GM12875 (cell line): ENCODE measurements at regions not wholly inside any gene's neighbourhood (a gene's known extent, or its start where the extent isn't known, plus 50 kb on each side); places are given as distances from the start of the nearest gene placed in this dataset.

Source experiments
- H3K4me3 ChIP-seq: one replicate; pipeline ENCODE4 v1.5.1; 2011; ENCODE audit warnings: low read depth, low read length, control low read depth
- TF ChIP-seq, protein P1 (sequence below): IDR thresholded peaks from 2 replicates; pipeline ENCODE4 v1.5.1; 2011; ENCODE audit warnings: low read depth, mild to moderate bottlenecking, control low read depth, inconsistent platforms, low read length, moderate library complexity, borderline replicate concordance; ENCODE audit not compliant: insufficient read depth

DNA sequence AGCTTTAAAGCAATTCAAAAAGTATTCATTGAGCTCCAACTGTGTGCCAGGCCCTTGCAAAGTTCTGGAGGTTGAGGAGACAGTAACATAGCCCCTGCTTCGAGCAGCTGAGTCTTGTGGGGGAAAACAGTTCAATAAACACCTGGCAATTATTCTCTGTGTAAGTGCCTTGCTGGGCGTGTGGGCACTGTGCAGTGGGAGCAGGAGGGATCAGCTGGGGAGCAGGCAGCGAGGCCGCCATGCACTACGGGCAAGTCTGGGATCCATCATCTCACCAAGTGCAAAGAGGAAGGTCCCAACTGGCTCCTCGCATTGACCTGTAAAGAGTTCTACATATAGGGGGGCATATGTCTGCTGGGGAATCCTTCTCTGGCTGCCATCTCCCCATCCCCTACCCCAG is 342.2 kb upstream of the HS6ST1 start:
- H3K4me3 ChIP-seq, result no peak overlapping the region
- TF ChIP-seq, protein P1, sequence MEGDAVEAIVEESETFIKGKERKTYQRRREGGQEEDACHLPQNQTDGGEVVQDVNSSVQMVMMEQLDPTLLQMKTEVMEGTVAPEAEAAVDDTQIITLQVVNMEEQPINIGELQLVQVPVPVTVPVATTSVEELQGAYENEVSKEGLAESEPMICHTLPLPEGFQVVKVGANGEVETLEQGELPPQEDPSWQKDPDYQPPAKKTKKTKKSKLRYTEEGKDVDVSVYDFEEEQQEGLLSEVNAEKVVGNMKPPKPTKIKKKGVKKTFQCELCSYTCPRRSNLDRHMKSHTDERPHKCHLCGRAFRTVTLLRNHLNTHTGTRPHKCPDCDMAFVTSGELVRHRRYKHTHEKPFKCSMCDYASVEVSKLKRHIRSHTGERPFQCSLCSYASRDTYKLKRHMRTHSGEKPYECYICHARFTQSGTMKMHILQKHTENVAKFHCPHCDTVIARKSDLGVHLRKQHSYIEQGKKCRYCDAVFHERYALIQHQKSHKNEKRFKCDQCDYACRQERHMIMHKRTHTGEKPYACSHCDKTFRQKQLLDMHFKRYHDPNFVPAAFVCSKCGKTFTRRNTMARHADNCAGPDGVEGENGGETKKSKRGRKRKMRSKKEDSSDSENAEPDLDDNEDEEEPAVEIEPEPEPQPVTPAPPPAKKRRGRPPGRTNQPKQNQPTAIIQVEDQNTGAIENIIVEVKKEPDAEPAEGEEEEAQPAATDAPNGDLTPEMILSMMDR, result no peak

- TF ChIP-seq, protein P1, result no peak
- no peak overlapping the region for H3K4me3 ChIP-seq
Measured at GRCh38 chr2:128661311-128661710, 342.6 kb upstream of the HS6ST1 start.

DNA sequence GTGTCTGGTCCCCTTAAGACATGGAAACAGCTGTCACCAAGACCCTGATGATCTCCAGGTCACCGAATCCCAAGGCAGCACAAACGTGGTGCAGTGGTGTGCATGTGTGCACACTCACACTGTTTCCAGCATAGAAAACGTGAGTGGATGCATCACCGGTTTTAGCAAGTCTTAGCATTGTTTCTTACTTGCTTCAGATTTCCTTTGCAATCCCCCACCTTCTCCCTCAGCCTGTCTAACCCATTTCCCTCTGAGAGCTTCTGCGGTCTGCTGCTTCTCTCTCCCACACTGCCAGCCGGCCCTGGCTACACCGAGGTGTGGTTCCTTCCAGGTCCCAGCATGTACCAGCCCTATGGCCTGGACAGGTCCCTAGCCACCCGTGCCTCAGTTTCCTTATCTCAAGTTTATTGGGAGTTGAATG is 343.4 kb upstream of the HS6ST1 start:
- no peak overlapping the region for H3K4me3 ChIP-seq
- TF ChIP-seq, protein P1, result no peak

DNA sequence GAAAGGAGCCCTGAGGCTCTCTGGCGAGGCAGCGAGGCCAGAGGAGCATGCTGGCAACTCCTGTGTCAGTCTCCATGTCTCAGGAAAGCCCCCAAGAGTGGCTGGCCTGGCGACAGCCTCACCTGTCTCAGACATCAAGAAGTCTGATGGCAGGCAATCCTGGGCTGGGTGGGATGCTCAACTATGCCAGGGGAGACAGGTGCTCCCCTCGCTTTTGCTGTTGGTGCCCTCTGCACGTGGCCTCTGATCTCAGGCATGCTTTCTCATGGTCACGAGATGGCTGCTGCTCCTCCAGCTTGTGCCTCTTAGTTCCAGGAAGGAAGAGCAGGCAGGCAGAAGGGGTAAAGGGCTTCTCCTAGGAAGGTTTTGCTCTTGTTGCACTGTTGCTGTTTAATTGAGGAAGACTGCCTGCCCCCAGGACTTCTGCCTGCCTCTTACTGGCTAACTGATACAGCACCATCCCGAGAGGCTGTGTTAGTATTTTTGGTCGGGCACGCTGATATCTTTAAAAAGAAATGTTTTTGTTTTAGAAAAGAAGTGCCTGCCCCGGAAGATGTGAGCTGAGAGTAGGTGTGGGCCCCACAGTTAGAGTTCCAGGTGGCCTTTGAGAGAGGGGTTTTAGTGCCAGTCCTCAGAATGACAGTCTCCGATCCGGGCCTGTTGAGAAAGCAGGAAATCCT is 344.8 kb upstream of the HS6ST1 start:
- TF ChIP-seq, protein P1, result no peak
- H3K4me3 ChIP-seq, result no peak overlapping the region

DNA sequence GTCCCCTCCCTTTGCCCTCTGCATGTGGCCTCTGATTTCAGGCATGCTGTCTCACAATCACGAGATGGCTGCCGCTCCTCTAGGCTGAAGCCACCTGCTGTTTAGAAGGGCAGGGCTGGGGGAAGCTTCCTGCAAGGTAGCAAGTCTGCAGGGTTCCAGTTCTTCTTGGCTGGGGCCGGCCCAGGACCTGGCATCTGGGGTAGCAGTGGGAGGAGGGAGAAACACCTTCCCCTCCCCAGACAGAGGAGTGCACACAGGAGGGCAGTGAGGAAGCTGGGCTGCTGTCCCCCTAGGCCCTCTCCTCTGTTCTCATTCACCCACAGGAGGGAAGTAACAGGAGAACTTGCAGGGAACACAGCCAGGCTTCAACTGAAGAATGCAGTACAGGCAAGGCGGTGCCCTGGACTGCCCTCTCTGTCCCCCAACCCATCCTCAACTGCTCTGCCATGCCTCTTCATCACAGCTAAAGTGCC is 345.9 kb upstream of the HS6ST1 start:
- H3K4me3 ChIP-seq, result no peak overlapping the region
- TF ChIP-seq, protein P1, result no peak

DNA sequence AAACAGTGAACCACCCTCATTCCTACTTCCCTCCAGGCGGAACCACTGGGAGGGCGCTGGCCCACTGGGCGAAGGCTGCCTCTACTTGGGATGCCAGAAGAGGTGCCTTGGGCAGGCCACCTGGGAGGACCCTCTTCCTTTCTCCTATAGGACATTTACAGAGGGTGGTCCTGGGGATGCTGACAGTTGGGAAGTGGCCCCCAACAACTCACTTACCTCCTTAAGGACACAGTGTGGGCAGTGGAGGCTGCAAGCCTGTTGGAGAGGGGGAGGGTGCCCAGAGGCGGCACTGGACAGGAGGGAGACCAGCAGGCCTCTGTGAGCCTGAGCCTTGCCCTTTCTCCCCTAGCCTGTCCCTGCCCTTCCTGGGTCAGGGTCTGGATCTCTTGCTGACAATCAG is 346.4 kb upstream of the HS6ST1 start:
- no peak overlapping the region for H3K4me3 ChIP-seq
- TF ChIP-seq, protein P1, result no peak

- TF ChIP-seq, protein P1, result no peak
Measured at GRCh38 chr2:128666596-128666995, 347.9 kb upstream of the HS6ST1 start.

More at GRCh38 chr2:128666596-128666995, 347.9 kb upstream of the HS6ST1 start:
- no peak overlapping the region for H3K4me3 ChIP-seq
